DND-41 (cell line): ENCODE measurements at regions not wholly inside any gene's neighbourhood (a gene's known extent, or its start where the extent isn't known, plus 50 kb on each side); places are given as distances from the start of the nearest gene placed in this dataset.
"Not testable (repeated sequence)": the region's sequence is repeated elsewhere in the genome, so short reads cannot be mapped to it uniquely, and the experiment has no call there.

Experiments used
- ATAC-seq: fragments of 200-7000 bp; cut with Tn5 transposase; 3 replicates; pipeline ENCODE4 v1.9.1; 2021; ENCODE audit warnings: low read depth; ENCODE audit not compliant: insufficient read depth
- DNase-seq: peaks from one replicate; pipeline ENCODE4 v3.0.0-alpha.2; 2020
- H2AFZ ChIP-seq: 2 replicates; pipeline ENCODE4 v1.6.0; 2012; ENCODE audit warnings: low read depth, low read length
- H3K27ac ChIP-seq: 2 replicates; pipeline ENCODE4 v1.5.1; 2012; ENCODE audit warnings: low read length, inconsistent platforms
- H3K27me3 ChIP-seq: fragments of 200-600 bp; sonication (generic); 2 replicates; pipeline ENCODE4 v1.6.0; 2012; ENCODE audit warnings: low read length, mild to moderate bottlenecking, inconsistent platforms; ENCODE audit not compliant: insufficient read depth, poor library complexity
- H3K36me3 ChIP-seq: 2 replicates; pipeline ENCODE4 v1.5.1; 2012; ENCODE audit warnings: low read length, inconsistent platforms; ENCODE audit not compliant: insufficient read depth
- H3K4me1 ChIP-seq: 2 replicates; pipeline ENCODE4 v1.5.1; 2012; ENCODE audit warnings: mild to moderate bottlenecking, low read length; ENCODE audit not compliant: insufficient read depth
- H3K4me2 ChIP-seq: 2 replicates; pipeline ENCODE4 v1.6.0; 2012; ENCODE audit warnings: mild to moderate bottlenecking, moderate library complexity, low read length, inconsistent platforms; ENCODE audit not compliant: insufficient read depth
- H3K4me3 ChIP-seq, 2 experiments: fragments of 200-600 bp in 1 of 2; shearing (Covaris generic) in 1 of 2; 2 replicates each; pipeline ENCODE4 v1.5.1; 2012 to 2016; ENCODE audit warnings: inconsistent platforms in 2 of 2, low read length in 2 of 2, mild to moderate bottlenecking in 2 of 2, low read depth in 1 of 2, moderate library complexity in 1 of 2
- H3K79me2 ChIP-seq: 2 replicates; pipeline ENCODE4 v1.6.0; 2012; ENCODE audit warnings: low read length, inconsistent platforms; ENCODE audit not compliant: insufficient read depth
- H3K9ac ChIP-seq: 2 replicates; pipeline ENCODE4 v1.6.0; 2012; ENCODE audit warnings: low read depth, mild to moderate bottlenecking, inconsistent platforms, low read length, moderate library complexity
- H3K9me3 ChIP-seq: 2 replicates; pipeline ENCODE4 v1.5.1; 2012; ENCODE audit warnings: low read length, moderate library complexity, mild to moderate bottlenecking, inconsistent platforms; ENCODE audit not compliant: insufficient read depth, severe bottlenecking
- H4K20me1 ChIP-seq: 2 replicates; pipeline ENCODE4 v1.6.0; 2012; ENCODE audit warnings: low read length; ENCODE audit not compliant: insufficient read depth
- CTCF ChIP-seq: IDR thresholded peaks from 2 replicates; pipeline ENCODE4 v1.5.1; 2012; ENCODE audit warnings: borderline replicate concordance, low read length, moderate library complexity, mild to moderate bottlenecking; ENCODE audit not compliant: poor library complexity, severe bottlenecking; ENCODE audit errors: extremely low read depth
- EZH2 ChIP-seq: IDR thresholded peaks from 3 replicates; pipeline ENCODE4 v1.6.1; 2012; ENCODE audit warnings: borderline replicate concordance, low read depth, mild to moderate bottlenecking, moderate library complexity, low read length, inconsistent platforms; ENCODE audit not compliant: severe bottlenecking

DNA sequence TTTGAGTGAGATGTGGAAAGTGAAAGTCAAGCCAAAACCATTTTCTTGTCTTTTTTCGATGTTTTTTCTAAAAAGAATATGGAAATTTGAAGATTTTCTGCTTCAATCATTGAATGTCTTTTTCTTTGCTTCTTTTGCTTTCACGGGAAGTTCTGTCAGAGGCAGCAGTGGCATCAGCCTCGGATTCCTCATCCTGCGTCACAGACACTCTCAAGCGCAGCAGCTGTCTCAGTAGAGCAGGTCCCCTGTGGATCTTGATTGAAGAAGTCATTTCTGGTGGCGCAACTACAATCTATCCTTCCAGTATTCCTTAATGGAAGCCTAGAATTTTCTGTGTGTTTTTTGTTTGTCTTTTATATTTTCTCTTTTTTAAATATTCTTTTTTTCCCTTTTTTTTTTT is 52.7 kb upstream of the NEIL3 start:
- peak overlapping the region; percentile 78 for H2AFZ ChIP-seq
- H3K4me2 ChIP-seq = peak overlapping the region; percentile 73
- H4K20me1 ChIP-seq = no peaks in the 10 kb centered on the region
- H3K4me3 ChIP-seq = peak overlapping the region; percentile 21 to 53; a peak in 3 of 4 replicates
- peak overlapping the region; percentile 93 for H3K27ac ChIP-seq
- H3K4me1 ChIP-seq = peaks cover 32% of the 10 kb centered on the region
- H3K79me2 ChIP-seq = no peaks in the 10 kb centered on the region
- peak overlapping the region; percentile 60 for H3K9ac ChIP-seq
- no peaks in the 10 kb centered on the region for H3K9me3 ChIP-seq
- no peaks in the 10 kb centered on the region for H3K27me3 ChIP-seq
- peak; percentile 95 for ATAC-seq
- no peak for TF ChIP-seq CTCF
- no peak for TF ChIP-seq EZH2
- DNase-seq = peak; percentile 73
- H3K36me3 ChIP-seq = no peaks in the 10 kb centered on the region

GRCh38 chr4:177259466-177259865 is 50.2 kb upstream of the NEIL3 start:
- H3K4me3 ChIP-seq, DNase-seq, H3K9ac ChIP-seq, H2AFZ ChIP-seq, ATAC-seq, H3K79me2 ChIP-seq, H3K4me2 ChIP-seq, H3K36me3 ChIP-seq, H3K27me3 ChIP-seq, H4K20me1 ChIP-seq, H3K27ac ChIP-seq, H3K9me3 ChIP-seq: not testable (repeated sequence)
- peaks cover 25% of the 10 kb centered on the region for H3K4me1 ChIP-seq
